MM.1S (cell line): ENCODE measurements at regions not wholly inside any gene's neighbourhood (a gene's known extent, or its start where the extent isn't known, plus 50 kb on each side); places are given as distances from the start of the nearest gene placed in this dataset.

ENCODE experiments used
- DNase-seq: peaks from one replicate; pipeline ENCODE4 v3.0.0-alpha.2; 2015
- H2AFZ ChIP-seq: fragments of 300-600 bp; sonication (generic); 2 replicates; pipeline ENCODE4 v1.6.0; 2016; ENCODE audit warnings: antibody characterized with exemption, low read length
- H3F3A ChIP-seq: fragments of 300-600 bp; sonication (generic); 2 replicates; pipeline ENCODE4 v1.6.1; 2016; ENCODE audit warnings: mild to moderate bottlenecking, antibody characterized with exemption, low read length, moderate library complexity, mixed read lengths; ENCODE audit not compliant: insufficient read depth
- H3K27ac ChIP-seq: fragments of 300-600 bp; sonication (generic); 2 replicates; pipeline ENCODE4 v1.5.1; 2016; ENCODE audit warnings: mild to moderate bottlenecking, low read length
- H3K27me3 ChIP-seq: fragments of 300-600 bp; sonication (generic); replicated peaks from 2 replicates; pipeline ENCODE4 v1.6.0; 2016; ENCODE audit warnings: low read length; ENCODE audit not compliant: insufficient read depth
- H3K36me3 ChIP-seq: fragments of 300-600 bp; sonication (generic); replicated peaks from 2 replicates; pipeline ENCODE4 v1.6.1; 2016; ENCODE audit warnings: mild to moderate bottlenecking, low read length, mixed read lengths; ENCODE audit not compliant: insufficient read depth
- H3K4me1 ChIP-seq: fragments of 300-600 bp; sonication (generic); 2 replicates; pipeline ENCODE4 v1.6.1; 2016; ENCODE audit warnings: low read length, mixed read lengths
- H3K4me2 ChIP-seq: fragments of 300-600 bp; sonication (generic); 2 replicates; pipeline ENCODE4 v1.6.0; 2016; ENCODE audit warnings: low read depth, low read length
- H3K4me3 ChIP-seq: fragments of 300-600 bp; sonication (generic); 2 replicates; pipeline ENCODE4 v1.5.1; 2016; ENCODE audit warnings: low read length, mixed read lengths
- H3K79me2 ChIP-seq: fragments of 300-600 bp; sonication (generic); 2 replicates; pipeline ENCODE4 v1.6.1; 2016; ENCODE audit warnings: mixed run types, low read length, mixed read lengths
- H3K9ac ChIP-seq: fragments of 300-600 bp; sonication (generic); 2 replicates; pipeline ENCODE4 v1.6.1; 2016; ENCODE audit warnings: low read length, mixed read lengths
- H3K9me2 ChIP-seq: fragments of 300-600 bp; sonication (generic); replicated peaks from 2 replicates; pipeline ENCODE4 v1.6.1; 2016; ENCODE audit warnings: mild to moderate bottlenecking, low read length, mixed read lengths; ENCODE audit not compliant: insufficient read depth
- H3K9me3 ChIP-seq: fragments of 300-600 bp; sonication (generic); replicated peaks from 2 replicates; pipeline ENCODE4 v1.6.1; 2016; ENCODE audit warnings: mild to moderate bottlenecking, low read length, mixed read lengths; ENCODE audit not compliant: insufficient read depth
- H4K20me1 ChIP-seq: fragments of 300-600 bp; sonication (generic); 2 replicates; pipeline ENCODE4 v1.6.1; 2016; ENCODE audit warnings: mild to moderate bottlenecking, low read length, moderate library complexity, mixed read lengths; ENCODE audit not compliant: insufficient read depth
- CTCF ChIP-seq: fragments of 300-600 bp; sonication (generic); IDR thresholded peaks from 2 replicates; pipeline ENCODE4 v1.5.1; 2016; ENCODE audit warnings: antibody characterized with exemption, low read length, mixed read lengths
- EZH2 ChIP-seq: fragments of 300-600 bp; sonication (generic); optimal IDR thresholded peaks from 2 replicates; pipeline ENCODE3; 2017; ENCODE audit warnings: low read depth, mild to moderate bottlenecking, antibody characterized with exemption, low read length, mixed read lengths
- EZH2phosphoT487 ChIP-seq: fragments of 300-600 bp; sonication (generic); IDR thresholded peaks from 2 replicates; pipeline ENCODE4 v1.6.1; 2018; ENCODE audit warnings: antibody characterized with exemption, low read length

- Histone ChIP-seq H3K27me3 (no peaks in the 10 kb centered on the region), H3F3A (no peaks in the 10 kb centered on the region), H3K4me2 (no peak overlapping the region), H3K79me2 (no peaks in the 10 kb centered on the region), H3K27ac (no peak overlapping the region), H3K9ac (no peak overlapping the region), H2AFZ (no peak overlapping the region), H4K20me1 (no peaks in the 10 kb centered on the region), H3K4me3 (no peak overlapping the region), H3K4me1 (no peaks in the 10 kb centered on the region), H3K9me2 (no peaks in the 10 kb centered on the region), H3K36me3 (no peaks in the 10 kb centered on the region), H3K9me3 (no peaks in the 10 kb centered on the region)
- TF ChIP-seq EZH2phosphoT487 (no peak), CTCF (no peak), EZH2 (no peak)
- no peak for DNase-seq
Measured at GRCh38 chr18:39441648-39442047, 1876.0 kb upstream of the CELF4 start.

GRCh38 chr18:39435996-39436395, 1870.4 kb upstream of the CELF4 start:
- Histone ChIP-seq H3K9ac (no peak overlapping the region), H3K4me2 (no peak overlapping the region), H3K79me2 (no peaks in the 10 kb centered on the region), H3F3A (no peaks in the 10 kb centered on the region), H3K36me3 (no peaks in the 10 kb centered on the region), H3K4me3 (no peak overlapping the region), H3K27me3 (no peaks in the 10 kb centered on the region), H3K4me1 (no peaks in the 10 kb centered on the region), H3K9me3 (no peaks in the 10 kb centered on the region), H3K27ac (no peak overlapping the region), H4K20me1 (no peaks in the 10 kb centered on the region), H2AFZ (no peak overlapping the region), H3K9me2 (no peaks in the 10 kb centered on the region)
- TF ChIP-seq EZH2: no peak
- TF ChIP-seq EZH2phosphoT487: no peak
- no peak for TF ChIP-seq CTCF
- no peak for DNase-seq

- no peaks in the 10 kb centered on the region for H3K9me3 ChIP-seq
- H3K4me3 ChIP-seq: no peak overlapping the region
- H3K9me2 ChIP-seq: no peaks in the 10 kb centered on the region
- no peaks in the 10 kb centered on the region for H3K4me1 ChIP-seq
- no peaks in the 10 kb centered on the region for H3K79me2 ChIP-seq
- H3K27me3 ChIP-seq: no peaks in the 10 kb centered on the region
- no peaks in the 10 kb centered on the region for H3F3A ChIP-seq
- H2AFZ ChIP-seq: no peak overlapping the region
- no peak overlapping the region for H3K4me2 ChIP-seq
- H3K36me3 ChIP-seq: no peaks in the 10 kb centered on the region
- no peak overlapping the region for H3K9ac ChIP-seq
- DNase-seq: no peak
- H3K27ac ChIP-seq: no peak overlapping the region
- no peak for TF ChIP-seq CTCF
- no peak for TF ChIP-seq EZH2phosphoT487
- no peak for TF ChIP-seq EZH2
- no peaks in the 10 kb centered on the region for H4K20me1 ChIP-seq
Measured at GRCh38 chr18:39435209-39435608, 1869.6 kb upstream of the CELF4 start.
